WTC11 (cell line): ENCODE measurements at regions not wholly inside any gene's neighbourhood (a gene's known extent, or its start where the extent isn't known, plus 50 kb on each side); places are given as distances from the start of the nearest gene placed in this dataset.

Source experiments
- ATAC-seq: fragments of 200-7000 bp; cut with Tn5 transposase; 2 replicates; pipeline ENCODE4 v1.10.0; 2021; ENCODE audit warnings: mild to moderate bottlenecking, moderate library complexity
- CTCF ChIA-PET: fragments of 300-600 bp; sonication (Branson Sonifier 250); formaldehyde crosslinking; loops from one replicate; lab custom pipeline; 2021; ENCODE audit warnings: antibody characterized with exemption; lab: Charles Lee
- POLR2A ChIA-PET: fragments of 350-600 bp; sonication (Branson Sonifier 250); formaldehyde crosslinking; loops from one replicate; lab custom pipeline; 2021; ENCODE audit warnings: antibody characterized with exemption; lab: Charles Lee
- DNase-seq: peaks from one replicate; pipeline ENCODE4 v3.0.0; 2021; ENCODE audit warnings: low spot score
- H3K27ac Mint-ChIP-seq: 2 replicates; pipeline ENCODE4 v1.8.0; 2021; ENCODE audit warnings: mixed read lengths
- H3K27me3 Mint-ChIP-seq: 2 replicates; pipeline ENCODE4 v1.8.0; 2021; ENCODE audit warnings: low read depth, mild to moderate bottlenecking, moderate library complexity, mixed read lengths
- H3K36me3 Mint-ChIP-seq: 2 replicates; pipeline ENCODE4 v1.8.0; 2021; ENCODE audit warnings: mixed read lengths
- H3K4me1 Mint-ChIP-seq: 2 replicates; pipeline ENCODE4 v1.8.0; 2022; ENCODE audit warnings: mixed read lengths
- H3K4me3 Mint-ChIP-seq: 2 replicates; pipeline ENCODE4 v1.8.0; 2021; ENCODE audit warnings: mild to moderate bottlenecking, moderate library complexity, mixed read lengths
- H3K9me3 Mint-ChIP-seq: 2 replicates; pipeline ENCODE4 v1.8.0; 2021; ENCODE audit warnings: mixed read lengths
- ATF1 ChIP-seq: sonication (generic); formaldehyde crosslinking; IDR thresholded peaks from 2 replicates; pipeline ENCODE4 v1.8.1; 2023; ENCODE audit warnings: mild to moderate bottlenecking, moderate library complexity, missing genetic modification reagents
- CREB1 ChIP-seq: sonication (generic); formaldehyde crosslinking; IDR thresholded peaks from 2 replicates; pipeline ENCODE4 v1.8.0; 2023; ENCODE audit warnings: mild to moderate bottlenecking, missing genetic modification reagents
- ETV6 ChIP-seq: sonication (generic); formaldehyde crosslinking; IDR thresholded peaks from 2 replicates; pipeline ENCODE4 v1.8.1; 2022; ENCODE audit warnings: mild to moderate bottlenecking, missing genetic modification reagents
- FOXJ3 ChIP-seq: sonication (generic); formaldehyde crosslinking; IDR thresholded peaks from 2 replicates; pipeline ENCODE4 v1.9.0; 2021; ENCODE audit warnings: missing genetic modification reagents, mild to moderate bottlenecking, borderline replicate concordance
- NFATC4 ChIP-seq: fragments of 250-450 bp; sonication (Bioruptor Pico); IDR thresholded peaks from 2 replicates; pipeline ENCODE4 v1.9.0; 2021; ENCODE audit warnings: mild to moderate bottlenecking
- PRRX2 ChIP-seq: fragments of 250-450 bp; sonication (Bioruptor Pico); IDR thresholded peaks from 2 replicates; pipeline ENCODE4 v1.8.0; 2021; ENCODE audit warnings: mild to moderate bottlenecking
- SMAD4 ChIP-seq: sonication (generic); formaldehyde crosslinking; IDR thresholded peaks from 2 replicates; pipeline ENCODE4 v1.8.0; 2022; ENCODE audit warnings: mild to moderate bottlenecking, missing genetic modification reagents
- TCF7 ChIP-seq: sonication (generic); formaldehyde crosslinking; IDR thresholded peaks from 2 replicates; pipeline ENCODE4 v1.8.0; 2022; ENCODE audit warnings: mild to moderate bottlenecking, low read depth, missing genetic modification reagents, moderate library complexity
- TEAD4 ChIP-seq: sonication (generic); formaldehyde crosslinking; IDR thresholded peaks from 2 replicates; pipeline ENCODE4 v1.8.0; 2022; ENCODE audit warnings: mild to moderate bottlenecking, missing genetic modification reagents
- TP53 ChIP-seq: sonication (generic); formaldehyde crosslinking; IDR thresholded peaks from 2 replicates; pipeline ENCODE4 v1.8.1; 2023; ENCODE audit warnings: mild to moderate bottlenecking, missing genetic modification reagents
- ZNF138 ChIP-seq: sonication (generic); formaldehyde crosslinking; conservative IDR thresholded peaks from 2 replicates; pipeline ENCODE4 v1.8.1; 2022; ENCODE audit warnings: mild to moderate bottlenecking, moderate library complexity, missing genetic modification reagents
- ZNF396 ChIP-seq: fragments of 250-450 bp; sonication (Bioruptor Pico); IDR thresholded peaks from 2 replicates; pipeline ENCODE4 v1.8.0; 2021; ENCODE audit warnings: mild to moderate bottlenecking, moderate library complexity, borderline replicate concordance
- ZNF423 ChIP-seq: fragments of 250-450 bp; sonication (Bioruptor Pico); IDR thresholded peaks from 2 replicates; pipeline ENCODE4 v2.1.2; 2022; ENCODE audit warnings: mild to moderate bottlenecking, moderate library complexity
- TF ChIP-seq, protein P1 (sequence below): sonication (generic); formaldehyde crosslinking; conservative IDR thresholded peaks from 2 replicates; pipeline ENCODE4 v1.8.1; 2023; ENCODE audit warnings: mild to moderate bottlenecking, low read depth, missing genetic modification reagents, moderate library complexity
- TF ChIP-seq, protein P2 (sequence below): sonication (generic); formaldehyde crosslinking; IDR thresholded peaks from 2 replicates; pipeline ENCODE4 v1.8.1; 2022; ENCODE audit warnings: mild to moderate bottlenecking, missing genetic modification reagents, moderate library complexity, borderline replicate concordance
- TF ChIP-seq, protein P3 (sequence below): sonication (generic); formaldehyde crosslinking; conservative IDR thresholded peaks from 2 replicates; pipeline ENCODE4 v1.8.1; 2022; ENCODE audit warnings: mild to moderate bottlenecking, missing genetic modification reagents
- TF ChIP-seq, protein P4 (sequence below): sonication (generic); formaldehyde crosslinking; IDR thresholded peaks from 2 replicates; pipeline ENCODE4 v1.8.0; 2023; ENCODE audit warnings: missing genetic modification reagents
- TF ChIP-seq, protein P5 (sequence below): sonication (generic); formaldehyde crosslinking; IDR thresholded peaks from 2 replicates; pipeline ENCODE4 v1.8.0; 2022; ENCODE audit warnings: mild to moderate bottlenecking, missing genetic modification reagents
- TF ChIP-seq, protein P6 (sequence below): fragments of 250-450 bp; sonication (Bioruptor Pico); IDR thresholded peaks from 2 replicates; pipeline ENCODE4 v1.9.0; 2021; ENCODE audit warnings: mild to moderate bottlenecking

DNA sequence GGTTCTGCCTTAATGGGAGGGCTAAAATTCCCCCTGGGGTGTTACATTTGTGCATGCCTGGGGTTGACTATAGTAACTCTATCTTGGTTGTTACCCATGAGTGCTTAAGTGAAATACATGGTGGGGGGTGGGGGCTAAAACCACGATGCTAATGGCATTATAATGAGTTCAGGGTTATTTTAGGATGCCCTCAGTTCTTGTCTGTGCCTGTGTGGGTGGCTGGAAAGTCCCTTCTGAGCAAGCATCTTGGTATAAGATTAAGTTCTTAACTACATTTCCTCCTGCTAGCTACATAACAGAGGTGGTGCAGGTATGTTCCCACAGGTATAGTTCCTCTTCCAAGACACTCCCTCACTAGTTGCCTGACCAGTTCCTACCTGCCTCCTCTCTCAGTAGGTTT is 822.3 kb downstream of the LRFN5 start (continued):
- TF ChIP-seq, protein P1, sequence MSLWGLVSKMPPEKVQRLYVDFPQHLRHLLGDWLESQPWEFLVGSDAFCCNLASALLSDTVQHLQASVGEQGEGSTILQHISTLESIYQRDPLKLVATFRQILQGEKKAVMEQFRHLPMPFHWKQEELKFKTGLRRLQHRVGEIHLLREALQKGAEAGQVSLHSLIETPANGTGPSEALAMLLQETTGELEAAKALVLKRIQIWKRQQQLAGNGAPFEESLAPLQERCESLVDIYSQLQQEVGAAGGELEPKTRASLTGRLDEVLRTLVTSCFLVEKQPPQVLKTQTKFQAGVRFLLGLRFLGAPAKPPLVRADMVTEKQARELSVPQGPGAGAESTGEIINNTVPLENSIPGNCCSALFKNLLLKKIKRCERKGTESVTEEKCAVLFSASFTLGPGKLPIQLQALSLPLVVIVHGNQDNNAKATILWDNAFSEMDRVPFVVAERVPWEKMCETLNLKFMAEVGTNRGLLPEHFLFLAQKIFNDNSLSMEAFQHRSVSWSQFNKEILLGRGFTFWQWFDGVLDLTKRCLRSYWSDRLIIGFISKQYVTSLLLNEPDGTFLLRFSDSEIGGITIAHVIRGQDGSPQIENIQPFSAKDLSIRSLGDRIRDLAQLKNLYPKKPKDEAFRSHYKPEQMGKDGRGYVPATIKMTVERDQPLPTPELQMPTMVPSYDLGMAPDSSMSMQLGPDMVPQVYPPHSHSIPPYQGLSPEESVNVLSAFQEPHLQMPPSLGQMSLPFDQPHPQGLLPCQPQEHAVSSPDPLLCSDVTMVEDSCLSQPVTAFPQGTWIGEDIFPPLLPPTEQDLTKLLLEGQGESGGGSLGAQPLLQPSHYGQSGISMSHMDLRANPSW (CRISPR knock-in tag) = no peak
- TF ChIP-seq TCF7 (no peak), CREB1 (no peak), ZNF138 (CRISPR knock-in tag) (no peak)
- TF ChIP-seq, protein P2, sequence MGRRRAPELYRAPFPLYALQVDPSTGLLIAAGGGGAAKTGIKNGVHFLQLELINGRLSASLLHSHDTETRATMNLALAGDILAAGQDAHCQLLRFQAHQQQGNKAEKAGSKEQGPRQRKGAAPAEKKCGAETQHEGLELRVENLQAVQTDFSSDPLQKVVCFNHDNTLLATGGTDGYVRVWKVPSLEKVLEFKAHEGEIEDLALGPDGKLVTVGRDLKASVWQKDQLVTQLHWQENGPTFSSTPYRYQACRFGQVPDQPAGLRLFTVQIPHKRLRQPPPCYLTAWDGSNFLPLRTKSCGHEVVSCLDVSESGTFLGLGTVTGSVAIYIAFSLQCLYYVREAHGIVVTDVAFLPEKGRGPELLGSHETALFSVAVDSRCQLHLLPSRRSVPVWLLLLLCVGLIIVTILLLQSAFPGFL (CRISPR knock-in tag) = no peak
- TF ChIP-seq, protein P3, sequence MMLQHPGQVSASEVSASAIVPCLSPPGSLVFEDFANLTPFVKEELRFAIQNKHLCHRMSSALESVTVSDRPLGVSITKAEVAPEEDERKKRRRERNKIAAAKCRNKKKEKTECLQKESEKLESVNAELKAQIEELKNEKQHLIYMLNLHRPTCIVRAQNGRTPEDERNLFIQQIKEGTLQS (CRISPR knock-in tag) = no peak
- TF ChIP-seq, protein P4, sequence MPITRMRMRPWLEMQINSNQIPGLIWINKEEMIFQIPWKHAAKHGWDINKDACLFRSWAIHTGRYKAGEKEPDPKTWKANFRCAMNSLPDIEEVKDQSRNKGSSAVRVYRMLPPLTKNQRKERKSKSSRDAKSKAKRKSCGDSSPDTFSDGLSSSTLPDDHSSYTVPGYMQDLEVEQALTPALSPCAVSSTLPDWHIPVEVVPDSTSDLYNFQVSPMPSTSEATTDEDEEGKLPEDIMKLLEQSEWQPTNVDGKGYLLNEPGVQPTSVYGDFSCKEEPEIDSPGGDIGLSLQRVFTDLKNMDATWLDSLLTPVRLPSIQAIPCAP (CRISPR knock-in tag) = no peak
- TF ChIP-seq, protein P5, sequence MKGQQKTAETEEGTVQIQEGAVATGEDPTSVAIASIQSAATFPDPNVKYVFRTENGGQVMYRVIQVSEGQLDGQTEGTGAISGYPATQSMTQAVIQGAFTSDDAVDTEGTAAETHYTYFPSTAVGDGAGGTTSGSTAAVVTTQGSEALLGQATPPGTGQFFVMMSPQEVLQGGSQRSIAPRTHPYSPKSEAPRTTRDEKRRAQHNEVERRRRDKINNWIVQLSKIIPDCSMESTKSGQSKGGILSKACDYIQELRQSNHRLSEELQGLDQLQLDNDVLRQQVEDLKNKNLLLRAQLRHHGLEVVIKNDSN = no peak

DNA sequence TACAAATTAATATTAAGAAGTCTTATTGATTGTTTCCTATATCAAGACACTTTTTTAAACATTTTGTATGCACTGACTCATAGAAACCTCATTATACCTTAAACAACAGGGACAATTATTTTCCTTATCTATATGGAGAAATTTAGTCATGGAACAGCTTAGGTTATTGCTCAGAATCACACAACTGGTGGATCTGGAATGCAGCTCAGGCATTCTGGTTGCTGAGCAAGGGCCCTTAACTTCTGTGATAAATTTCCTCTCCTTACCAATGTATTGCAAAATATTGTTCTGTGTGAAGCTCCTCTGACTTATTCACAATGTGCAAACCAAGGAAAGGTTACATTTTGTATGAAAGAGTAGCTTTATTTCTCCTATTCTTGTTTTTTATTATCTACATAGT is 817.8 kb downstream of the LRFN5 start:
- Mint-ChIP-seq H3K4me1 (no peaks in the 10 kb centered on the region), H3K27ac (no peak overlapping the region), H3K4me3 (no peak overlapping the region), H3K9me3 (no peaks in the 10 kb centered on the region; the same call in 1 of the 2 replicates), H3K36me3 (no peaks in the 10 kb centered on the region), H3K27me3 (no peaks in the 10 kb centered on the region; the same call in 1 of the 2 replicates)
- TF ChIP-seq FOXJ3 (CRISPR knock-in tag) (no peak), TEAD4 (CRISPR knock-in tag) (no peak), ATF1 (CRISPR knock-in tag) (no peak), SMAD4 (CRISPR knock-in tag) (no peak), NFATC4 (CRISPR knock-in tag) (no peak), TP53 (CRISPR knock-in tag) (no peak), ETV6 (CRISPR knock-in tag) (no peak), PRRX2 (CRISPR knock-in tag) (no peak), ZNF396 (CRISPR knock-in tag) (no peak), ZNF423 (no peak)
- TF ChIP-seq, protein P6, sequence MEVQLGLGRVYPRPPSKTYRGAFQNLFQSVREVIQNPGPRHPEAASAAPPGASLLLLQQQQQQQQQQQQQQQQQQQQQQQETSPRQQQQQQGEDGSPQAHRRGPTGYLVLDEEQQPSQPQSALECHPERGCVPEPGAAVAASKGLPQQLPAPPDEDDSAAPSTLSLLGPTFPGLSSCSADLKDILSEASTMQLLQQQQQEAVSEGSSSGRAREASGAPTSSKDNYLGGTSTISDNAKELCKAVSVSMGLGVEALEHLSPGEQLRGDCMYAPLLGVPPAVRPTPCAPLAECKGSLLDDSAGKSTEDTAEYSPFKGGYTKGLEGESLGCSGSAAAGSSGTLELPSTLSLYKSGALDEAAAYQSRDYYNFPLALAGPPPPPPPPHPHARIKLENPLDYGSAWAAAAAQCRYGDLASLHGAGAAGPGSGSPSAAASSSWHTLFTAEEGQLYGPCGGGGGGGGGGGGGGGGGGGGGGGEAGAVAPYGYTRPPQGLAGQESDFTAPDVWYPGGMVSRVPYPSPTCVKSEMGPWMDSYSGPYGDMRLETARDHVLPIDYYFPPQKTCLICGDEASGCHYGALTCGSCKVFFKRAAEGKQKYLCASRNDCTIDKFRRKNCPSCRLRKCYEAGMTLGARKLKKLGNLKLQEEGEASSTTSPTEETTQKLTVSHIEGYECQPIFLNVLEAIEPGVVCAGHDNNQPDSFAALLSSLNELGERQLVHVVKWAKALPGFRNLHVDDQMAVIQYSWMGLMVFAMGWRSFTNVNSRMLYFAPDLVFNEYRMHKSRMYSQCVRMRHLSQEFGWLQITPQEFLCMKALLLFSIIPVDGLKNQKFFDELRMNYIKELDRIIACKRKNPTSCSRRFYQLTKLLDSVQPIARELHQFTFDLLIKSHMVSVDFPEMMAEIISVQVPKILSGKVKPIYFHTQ (CRISPR knock-in tag) = no peak
- TF ChIP-seq, protein P1 (CRISPR knock-in tag) = no peak
- ChIA-PET CTCF (no interaction called here), POLR2A (no interaction called here)
- ATAC-seq (no peak), DNase-seq (no peak)
